ENCODE measurements at regions not wholly inside any gene's neighbourhood (a gene's known extent, or its start where the extent isn't known, plus 50 kb on each side); places are given as distances from the start of the nearest gene placed in this dataset.

DNA sequence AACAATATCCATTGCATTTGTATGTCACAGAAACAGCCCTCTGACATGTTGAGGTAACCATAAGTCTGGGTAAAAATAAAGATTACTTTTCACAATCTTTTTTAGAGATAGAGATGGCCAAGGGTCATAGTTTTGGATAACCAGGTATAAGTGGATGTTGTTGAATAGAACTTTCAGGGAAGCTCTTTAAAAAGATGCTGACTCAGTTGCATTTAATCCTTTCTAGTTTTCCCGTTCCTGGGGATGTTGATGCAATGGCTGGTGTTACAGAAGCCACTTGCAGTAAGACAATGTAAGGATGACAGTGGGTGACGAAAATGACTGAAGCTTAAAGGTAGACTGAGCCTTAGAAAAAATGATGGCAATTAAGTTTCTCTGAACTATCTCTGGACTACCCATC, 1473.7 kb downstream of the AACS start:
- no peak for FAIRE-seq

DNA sequence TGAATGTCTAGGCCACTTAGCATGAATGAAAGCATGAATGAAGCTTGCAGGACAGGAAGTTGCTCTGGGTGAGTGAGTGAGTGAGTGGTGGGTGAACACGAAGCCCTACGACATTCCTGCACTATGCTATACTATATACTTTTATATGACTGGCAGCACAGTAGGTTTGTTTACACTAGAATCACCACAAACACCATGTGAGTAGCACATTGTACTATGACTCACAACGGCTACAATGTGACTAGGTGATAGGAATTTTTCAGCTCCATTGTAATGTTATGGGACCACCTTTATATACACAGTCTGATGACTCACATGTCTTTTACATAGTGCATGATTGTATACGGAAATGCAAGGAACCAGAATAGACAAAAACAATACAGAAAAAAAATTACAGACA, 1480.2 kb downstream of the AACS start:
- no peak for FAIRE-seq

DNA sequence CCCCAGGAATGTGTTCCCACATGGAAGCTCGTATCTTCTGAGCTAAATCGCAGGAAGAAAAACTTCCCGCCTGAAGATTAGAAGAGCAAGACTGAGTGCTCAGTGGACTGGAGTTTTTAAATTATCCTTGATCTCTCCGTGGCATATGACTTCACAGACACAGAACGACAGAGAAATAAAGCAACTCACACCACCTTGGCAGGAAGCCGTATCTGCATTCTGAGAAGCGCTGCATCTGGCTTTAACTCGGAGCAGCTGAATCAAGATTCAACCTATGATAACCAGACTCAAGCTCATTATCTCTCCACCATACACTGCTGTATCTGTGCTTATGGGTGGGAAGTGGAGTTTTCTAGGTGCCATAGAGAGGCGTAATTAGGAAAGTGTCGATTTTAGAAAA, 1482.7 kb downstream of the AACS start:
- FAIRE-seq, result no peak

DNA sequence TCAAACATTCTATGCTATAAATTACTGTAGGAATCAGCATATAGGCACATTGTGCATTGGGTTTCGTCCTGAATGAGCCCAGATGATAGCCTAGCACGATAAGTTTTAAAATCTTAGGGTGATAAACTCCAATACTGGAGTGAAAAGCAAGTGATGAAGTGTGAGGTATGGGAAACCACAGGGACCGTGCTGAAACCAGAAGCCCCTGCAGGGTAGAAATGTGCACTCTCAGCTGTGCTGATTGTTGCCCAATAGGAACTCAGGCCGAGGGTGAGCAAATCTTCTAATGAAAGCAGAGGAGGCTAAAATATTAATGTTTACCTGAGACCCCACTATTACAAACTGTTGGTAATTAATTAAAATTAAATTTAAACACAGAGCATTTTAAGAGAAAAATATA, 1486.6 kb downstream of the AACS start:
- FAIRE-seq, result no peak

DNA sequence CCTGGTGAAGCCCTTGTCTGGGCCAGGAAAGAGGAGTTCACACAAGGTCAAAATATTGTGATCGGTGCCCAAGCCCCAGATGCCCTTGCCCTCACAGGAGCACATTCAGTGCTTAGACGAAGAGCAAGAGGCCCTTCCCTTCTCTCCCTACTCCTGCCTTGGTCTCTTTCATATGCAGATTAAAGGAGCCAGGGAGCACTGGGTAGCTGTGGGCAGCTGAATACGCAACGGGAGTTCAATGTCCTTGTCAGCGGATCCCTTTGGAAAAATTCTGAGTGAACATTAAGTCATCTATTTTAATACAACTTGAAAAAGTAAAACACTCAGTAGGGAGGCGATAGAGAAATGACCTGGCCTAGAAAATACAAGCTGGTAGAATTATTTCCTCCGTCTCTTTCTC, 1489.4 kb downstream of the AACS start:
- no peak for FAIRE-seq

DNA sequence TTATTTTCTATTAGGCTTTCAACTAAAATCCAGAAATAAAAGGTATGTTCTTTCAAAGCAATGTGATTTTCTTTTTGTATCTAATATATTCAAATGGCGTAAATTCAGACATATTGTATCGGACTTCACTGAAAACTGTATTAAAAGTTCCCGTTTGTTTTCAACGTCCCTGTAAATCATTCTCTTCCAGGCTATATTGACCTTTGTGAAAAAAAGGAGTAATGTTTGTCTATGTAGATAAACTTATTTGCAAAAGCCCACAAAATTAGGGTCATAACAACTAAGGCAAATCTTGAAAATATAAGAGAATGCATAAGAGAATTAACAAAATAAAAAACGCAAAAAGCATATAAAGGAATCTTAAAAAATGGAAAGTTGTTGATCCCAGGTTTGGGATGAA, 1492.4 kb downstream of the AACS start:
- no peak for FAIRE-seq

DNA sequence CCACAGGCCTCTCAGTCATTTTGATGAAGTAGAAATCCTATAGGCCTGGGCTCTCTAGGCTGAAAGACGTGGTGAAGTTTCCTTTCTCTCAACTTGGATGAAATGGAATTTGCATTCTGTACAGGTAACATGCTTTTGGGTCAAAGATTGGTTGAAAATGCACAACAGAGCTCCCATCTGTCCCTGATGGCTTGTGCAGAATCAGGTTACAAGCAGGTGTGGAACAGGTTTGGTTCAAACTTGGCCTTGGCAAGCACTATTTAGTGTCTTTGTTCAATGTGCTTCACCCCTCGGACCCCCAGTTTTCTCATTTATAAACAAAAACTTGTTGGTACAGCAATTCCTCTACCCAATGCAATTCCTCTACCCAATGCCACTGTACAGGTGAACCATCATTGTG, 1493.0 kb downstream of the AACS start:
- FAIRE-seq, result no peak

DNA sequence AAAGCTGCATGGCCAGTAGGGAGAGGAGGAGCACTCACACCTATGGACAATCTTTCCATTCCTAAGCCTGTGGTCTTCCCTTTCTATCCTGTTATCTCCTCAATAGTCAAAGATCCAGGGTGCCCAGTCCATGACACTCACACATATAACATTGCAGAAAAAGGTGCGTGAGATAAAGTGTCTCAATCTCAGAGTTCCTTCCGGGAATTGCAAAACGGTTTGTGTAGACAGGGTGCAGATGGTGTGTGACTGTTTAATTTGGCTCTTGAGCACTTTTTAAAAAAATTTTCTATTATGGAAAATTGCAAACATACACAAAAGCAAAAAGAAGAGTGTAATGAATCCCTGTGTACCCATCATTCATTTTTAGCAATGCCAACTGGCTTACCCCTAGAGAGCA, 1493.6 kb downstream of the AACS start:
- no peak for FAIRE-seq

DNA sequence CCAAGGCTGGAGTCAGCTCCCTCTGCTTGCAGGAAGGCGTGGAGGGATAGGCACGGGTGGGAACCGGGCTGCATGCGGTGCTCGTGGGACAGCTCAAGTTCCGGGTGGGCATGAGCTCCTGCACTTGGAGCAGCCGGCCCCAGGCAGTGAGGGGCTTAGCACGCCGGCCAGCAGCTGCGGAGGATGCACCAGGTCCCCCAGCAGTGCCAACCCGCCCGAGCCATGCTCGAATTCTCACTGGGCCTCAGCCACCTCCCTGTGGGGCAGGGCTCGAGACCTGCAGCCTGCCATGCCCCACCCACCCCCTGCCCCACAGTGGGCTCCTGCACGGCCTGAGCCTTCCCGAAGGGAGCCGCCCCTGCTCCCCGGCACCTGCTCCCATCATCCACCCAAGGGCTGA, 1501.8 kb downstream of the AACS start:
- FAIRE-seq, result no peak

DNA sequence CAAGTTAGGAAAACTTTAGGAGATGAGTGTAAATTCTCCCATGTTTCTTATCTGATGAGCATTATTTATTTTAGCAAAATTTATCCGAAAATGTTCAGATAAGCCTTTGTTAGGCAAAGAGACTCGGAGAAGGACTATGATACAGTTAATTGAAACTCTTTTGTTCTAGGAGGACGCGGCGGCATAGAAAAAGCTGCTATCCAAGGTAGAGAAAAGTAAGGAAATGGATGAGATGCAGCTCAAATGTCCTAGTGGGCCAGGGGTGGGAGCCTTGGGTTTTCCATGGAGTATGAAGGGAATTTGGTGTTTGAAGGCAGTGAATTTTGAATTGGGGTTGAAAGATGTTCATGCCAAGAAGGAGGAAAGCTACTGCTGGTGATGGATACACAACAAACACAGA, 1504.5 kb downstream of the AACS start:
- no peak for FAIRE-seq

DNA sequence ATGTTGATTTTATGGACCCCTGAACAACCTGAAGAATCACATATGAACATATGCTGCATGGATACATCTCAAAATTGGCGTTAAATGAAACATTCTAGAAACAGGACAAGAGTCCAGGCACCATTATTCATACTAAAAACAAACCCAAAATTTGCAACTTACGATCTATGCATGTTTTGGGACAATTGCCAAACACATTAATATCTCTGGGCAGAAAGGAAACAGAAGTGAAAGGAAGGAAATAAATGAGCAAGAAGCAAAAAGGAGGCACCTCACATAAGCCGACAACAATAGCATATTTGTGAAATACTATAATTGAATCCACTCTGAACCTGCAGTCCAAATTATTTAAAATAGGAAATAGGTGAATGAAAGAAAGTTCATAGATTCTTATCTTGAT, 1505.3 kb downstream of the AACS start:
- FAIRE-seq, result no peak

DNA sequence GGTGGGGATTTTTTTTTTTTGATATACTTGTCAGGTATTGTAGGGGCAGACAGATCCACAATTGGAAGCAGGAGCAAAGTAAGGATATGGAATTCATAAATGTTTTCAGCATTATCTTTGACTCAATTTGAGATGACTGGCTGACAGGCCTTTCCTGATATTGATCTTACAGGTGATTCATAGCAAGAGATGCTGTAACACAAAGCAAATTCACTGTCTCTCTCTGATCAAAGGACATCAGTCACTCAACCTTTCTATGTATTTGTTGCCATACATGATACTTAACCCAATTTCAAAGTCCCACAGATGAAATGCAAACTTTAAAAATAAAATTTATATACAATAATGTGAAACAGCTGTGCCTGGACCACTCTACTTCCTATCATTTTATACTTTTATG, 1506.9 kb downstream of the AACS start:
- no peak for FAIRE-seq

DNA sequence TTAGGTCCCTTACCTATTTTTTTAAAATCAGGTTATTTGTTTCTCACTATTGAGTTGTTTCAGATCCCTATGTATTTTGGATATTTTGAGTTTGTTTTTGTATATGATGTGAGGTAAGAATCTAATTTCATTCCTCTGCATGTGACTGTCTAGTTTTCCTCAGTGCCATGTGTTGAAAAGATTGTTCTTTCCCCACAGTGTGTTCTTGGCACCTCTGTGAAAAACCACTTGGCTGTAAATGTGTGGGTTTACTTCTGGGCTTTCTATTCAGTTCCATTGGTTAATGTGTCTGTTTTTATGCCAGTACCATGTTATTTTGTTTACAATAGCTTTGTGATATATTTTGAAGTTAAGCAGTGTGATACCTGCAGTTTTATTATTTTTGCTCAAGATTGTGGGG, 1516.4 kb downstream of the AACS start:
- no peak for FAIRE-seq

DNA sequence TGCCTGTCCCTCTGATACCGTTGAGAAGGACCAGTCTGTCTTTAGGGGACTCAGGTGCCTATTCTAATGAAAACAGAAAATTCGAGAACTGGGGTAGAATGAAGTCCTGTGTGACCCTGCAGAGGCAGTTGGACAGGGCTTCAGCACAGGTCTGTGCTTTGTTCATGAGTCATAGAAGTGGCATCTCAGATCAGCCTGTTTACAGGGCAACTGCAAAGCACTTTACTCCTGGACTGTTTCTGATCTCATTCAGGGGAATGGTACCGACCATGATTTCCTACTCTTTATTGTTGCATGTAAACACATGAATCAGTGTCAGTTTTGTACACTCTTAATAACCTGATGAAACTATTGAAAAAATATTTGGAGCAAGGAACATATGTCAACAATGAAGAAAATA, 1517.0 kb downstream of the AACS start:
- FAIRE-seq, result no peak

DNA sequence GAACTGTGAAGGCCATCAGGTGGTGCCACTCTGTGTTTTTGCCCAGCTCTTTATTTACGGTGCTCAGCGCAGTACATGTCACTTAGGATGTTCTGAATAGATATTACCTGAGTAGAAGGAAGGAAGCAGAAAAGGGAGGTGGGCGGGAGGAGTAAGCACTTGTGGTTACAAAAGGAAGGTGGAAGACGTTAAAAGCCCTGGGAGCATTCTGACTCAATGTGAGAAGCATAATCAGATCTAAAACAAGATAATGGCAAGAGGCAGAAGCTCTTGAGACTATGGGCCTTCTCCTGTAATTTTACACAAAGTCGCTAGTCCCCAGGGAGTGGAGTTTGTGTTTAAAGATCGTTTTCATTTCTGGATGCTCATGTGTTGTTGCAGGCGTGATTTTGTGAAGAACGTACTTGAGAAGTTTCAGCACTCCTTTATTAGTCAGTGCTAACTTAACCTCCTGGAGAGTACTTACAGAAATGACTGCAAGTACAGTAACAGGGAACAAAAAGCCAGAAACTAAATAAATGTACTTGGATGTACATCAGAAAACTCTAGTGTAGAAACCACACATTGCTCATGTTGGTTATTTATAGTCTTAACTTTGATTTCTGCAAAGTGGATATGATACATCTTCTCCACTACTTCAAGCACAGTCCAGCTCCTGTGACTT, 1523.5 kb downstream of the AACS start:
- FAIRE-seq, result no peak

DNA sequence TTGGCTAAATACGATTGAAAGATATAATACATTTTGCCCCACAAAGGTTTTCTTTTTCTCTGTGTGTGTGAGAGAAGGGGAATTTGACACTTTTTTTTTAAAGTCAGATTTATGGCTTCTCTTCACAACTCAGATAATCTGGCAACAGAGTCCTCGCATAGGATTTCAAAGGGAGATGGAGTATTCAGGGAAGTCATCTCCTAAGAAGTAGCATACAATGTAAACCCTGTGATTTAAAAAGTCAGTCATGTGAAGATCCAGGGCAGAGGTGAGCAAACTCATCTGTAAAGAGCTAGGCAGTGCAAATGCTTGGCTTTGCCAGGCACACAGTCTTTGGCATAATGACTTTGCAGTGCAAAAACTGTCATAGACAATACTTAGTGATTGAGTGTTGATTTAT, 1526.3 kb downstream of the AACS start:
- no peak for FAIRE-seq

DNA sequence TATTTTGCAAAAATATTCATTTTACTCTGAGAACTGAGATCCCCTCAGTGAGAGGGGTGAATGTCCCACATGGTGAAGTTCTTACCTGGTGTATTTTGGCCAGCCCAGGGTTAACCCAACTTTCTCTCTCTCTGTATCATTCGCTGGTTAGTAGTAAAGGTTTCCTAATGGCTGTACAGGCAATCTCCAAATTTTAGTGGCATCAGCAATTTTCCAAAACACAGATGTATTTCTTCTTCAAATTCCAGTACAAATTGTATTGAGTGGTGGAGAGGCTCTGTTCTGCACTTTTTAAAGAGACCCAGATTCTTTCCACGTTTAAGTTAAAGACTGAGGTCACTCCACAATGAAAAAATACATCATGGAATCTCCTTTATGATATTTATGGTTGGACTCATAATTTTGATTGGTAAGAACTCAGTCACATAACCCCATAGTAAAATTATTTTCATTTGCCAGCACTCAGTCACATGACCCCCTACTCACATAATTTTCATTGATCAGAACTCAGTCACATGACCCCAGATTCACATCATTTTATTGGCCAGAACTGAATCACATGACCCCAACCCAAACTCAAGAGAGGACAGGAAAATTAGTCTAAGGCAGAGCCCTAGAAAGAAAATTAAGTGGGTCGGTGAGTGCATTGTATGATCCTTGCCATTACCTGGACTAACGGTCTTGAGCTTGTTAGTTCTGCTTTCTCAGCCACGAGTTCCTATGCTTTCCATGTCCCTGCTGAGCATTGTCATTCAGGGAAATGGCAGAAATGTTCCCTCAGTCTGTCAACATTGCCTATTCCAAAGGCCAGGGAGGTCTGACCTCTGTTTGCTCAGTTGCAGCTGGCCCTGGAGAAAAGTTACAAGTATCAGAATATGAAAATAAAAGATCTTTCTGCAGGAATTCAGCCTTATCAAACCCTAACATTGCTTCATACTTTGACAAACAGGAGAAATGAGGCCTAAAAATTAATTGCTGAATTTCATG, 1536.2 kb downstream of the AACS start:
- no peak for FAIRE-seq

DNA sequence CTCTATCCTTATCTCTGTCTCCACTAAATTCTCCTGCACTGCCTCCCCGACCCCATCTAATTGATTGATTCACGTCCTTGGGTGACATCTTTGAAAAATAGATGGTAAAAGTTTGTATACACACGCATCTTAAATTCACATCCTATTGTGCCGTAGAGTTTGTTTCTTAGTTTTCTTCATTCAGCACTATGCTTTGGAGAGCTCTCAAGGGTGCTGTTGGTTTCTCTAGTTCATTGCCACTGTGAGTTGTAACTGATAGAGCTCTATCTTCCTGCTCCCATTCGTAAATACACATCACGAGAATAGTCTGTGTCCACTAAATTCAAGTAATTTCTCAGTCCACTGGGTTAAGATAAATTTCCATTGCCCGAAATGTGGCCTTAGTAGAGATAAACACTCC, 1537.4 kb downstream of the AACS start:
- FAIRE-seq, result no peak

DNA sequence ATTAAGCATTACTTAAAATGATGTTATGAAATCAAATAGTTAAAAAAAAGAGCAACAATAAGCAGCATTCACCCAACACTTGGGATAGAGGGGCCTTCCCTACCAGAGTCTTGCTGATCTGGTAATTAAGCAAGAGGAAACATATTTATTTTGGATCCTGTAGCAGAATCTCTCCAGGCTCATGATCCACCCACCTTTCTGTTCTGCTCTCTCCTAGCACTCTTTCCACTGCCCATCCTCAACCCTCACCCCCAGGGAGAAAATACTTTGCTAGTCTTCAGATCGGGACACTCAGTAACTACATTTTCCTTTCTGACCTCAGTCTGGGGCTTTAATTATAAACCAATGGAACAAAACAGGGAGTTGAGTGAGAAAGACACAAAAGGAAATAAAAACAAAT, 1541.9 kb downstream of the AACS start:
- FAIRE-seq, result no peak

DNA sequence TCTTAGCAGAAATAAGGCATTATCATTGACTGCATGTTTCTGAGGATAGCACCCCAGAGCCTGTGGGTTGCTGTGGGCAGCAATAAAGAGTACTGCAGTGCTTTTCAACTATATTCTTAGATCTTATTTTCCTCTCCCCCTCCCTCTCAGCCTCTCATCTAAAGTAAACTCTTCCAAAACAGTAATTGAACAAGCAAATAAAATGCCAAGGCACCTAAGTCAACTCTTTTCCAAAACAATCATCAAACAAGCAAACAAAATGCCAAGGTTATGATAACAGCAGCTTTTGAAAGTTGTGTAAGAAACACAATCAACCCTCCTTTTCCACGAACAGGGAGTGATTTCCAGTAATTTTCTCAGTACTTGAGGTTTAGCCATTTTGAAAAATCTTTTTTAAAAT, 1542.6 kb downstream of the AACS start:
- FAIRE-seq, result no peak

DNA sequence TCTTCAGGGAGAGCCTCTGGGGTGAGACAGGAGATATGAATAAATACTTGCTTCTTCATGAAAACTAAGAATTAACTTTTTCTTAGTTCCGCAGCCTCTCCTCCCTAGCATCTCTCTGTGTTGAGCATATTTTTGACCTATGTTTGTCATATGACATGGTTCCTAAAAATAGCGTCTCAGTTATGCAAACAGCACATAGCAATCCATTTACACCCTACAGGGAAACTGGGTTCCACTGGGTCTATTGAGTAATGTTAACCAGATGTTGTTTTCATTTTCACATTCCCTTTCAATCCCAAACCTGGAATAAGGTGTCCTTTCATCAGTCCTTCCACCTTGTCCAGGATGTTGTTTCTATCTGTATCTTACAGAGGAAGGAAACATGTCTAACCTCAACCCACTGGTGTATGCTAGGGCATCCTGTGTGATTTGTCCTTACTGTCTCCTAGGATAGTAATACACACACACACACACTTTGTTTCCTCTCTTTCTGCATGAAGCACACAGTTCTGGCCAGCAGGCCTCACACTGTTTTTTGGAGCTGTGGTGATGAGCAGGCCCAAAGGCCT, 1543.5 kb downstream of the AACS start:
- no peak for FAIRE-seq

DNA sequence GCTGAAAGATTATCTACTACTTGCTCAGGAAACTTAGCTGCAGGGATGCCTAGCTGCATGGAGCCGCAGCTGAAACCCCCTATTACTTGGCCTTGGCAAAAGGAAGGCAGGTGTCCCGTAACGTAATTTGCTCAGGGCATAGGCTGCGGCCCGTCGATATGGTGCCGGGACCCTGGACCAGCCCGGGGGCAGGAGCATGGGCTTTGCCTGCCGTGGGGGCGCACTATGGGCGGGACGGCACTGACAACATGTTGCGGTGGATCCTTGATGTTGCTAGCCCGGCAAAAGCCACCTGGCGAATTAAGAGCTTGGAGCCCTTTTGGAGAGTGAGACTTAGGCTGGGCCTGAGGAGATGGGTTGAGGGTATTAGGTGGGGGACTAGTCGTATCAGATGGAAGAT, 1551.2 kb downstream of the AACS start:
- no peak for FAIRE-seq

DNA sequence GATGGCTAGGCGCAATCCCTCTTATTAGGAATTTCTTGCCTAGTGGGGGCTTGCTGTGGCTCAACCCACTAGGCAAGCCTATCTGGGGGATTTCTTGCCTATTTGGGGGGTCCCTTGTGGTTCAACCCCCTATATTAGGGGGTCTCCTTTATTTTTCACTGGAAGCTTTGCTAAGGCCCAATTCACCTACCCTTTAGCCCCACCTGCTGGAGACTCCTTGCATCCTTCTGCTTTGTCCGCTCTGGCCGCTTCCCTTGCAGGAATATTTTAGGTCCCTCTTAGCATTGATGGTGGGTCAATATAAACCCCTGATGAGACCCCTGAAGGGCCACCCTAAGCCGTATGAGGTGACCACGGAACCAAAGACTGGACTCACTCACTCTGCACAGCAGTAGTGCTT, 1552.1 kb downstream of the AACS start:
- FAIRE-seq, result no peak

DNA sequence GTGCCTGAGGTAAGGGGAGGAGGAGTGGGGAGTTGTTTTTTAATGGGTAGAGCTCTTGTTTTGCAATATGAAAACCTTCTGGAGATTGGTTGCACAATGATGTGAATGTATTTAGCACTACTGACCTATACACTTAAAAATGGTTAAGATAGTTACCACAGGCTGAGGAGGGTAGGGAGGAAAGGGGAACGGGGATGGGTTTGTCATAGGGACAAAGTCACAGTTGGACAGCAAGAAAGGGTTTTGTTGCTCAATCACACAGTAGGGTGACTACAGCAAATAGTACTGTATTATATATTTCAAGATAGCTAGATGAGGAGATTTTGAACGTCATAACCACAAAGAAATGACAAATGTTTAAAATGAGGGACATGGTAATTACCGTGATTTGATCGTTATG, 1562.4 kb downstream of the AACS start:
- no peak for FAIRE-seq

Data from endometrium (tissue), 2 donors.